ENCODE measurements at regions not wholly inside any gene's neighbourhood (a gene's known extent, or its start where the extent isn't known, plus 50 kb on each side); places are given as distances from the start of the nearest gene placed in this dataset.
"Not testable (repeated sequence)": the region's sequence is repeated elsewhere in the genome, so short reads cannot be mapped to it uniquely, and the experiment has no call there.

- TF ChIP-seq, protein P1, sequence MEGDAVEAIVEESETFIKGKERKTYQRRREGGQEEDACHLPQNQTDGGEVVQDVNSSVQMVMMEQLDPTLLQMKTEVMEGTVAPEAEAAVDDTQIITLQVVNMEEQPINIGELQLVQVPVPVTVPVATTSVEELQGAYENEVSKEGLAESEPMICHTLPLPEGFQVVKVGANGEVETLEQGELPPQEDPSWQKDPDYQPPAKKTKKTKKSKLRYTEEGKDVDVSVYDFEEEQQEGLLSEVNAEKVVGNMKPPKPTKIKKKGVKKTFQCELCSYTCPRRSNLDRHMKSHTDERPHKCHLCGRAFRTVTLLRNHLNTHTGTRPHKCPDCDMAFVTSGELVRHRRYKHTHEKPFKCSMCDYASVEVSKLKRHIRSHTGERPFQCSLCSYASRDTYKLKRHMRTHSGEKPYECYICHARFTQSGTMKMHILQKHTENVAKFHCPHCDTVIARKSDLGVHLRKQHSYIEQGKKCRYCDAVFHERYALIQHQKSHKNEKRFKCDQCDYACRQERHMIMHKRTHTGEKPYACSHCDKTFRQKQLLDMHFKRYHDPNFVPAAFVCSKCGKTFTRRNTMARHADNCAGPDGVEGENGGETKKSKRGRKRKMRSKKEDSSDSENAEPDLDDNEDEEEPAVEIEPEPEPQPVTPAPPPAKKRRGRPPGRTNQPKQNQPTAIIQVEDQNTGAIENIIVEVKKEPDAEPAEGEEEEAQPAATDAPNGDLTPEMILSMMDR (IDR thresholded peaks at IDR 0.05) = not testable (repeated sequence)
- TF ChIP-seq POLR2A (IDR thresholded peaks at IDR 0.05) = not testable (repeated sequence)
Observed at GRCh38 chr15:20756440-20756839, 109.7 kb downstream of the POTEB2 start.

Data from esophagus squamous epithelium (tissue), 4 donors.